ENCODE measurements at regions not wholly inside any gene's neighbourhood (a gene's known extent, or its start where the extent isn't known, plus 50 kb on each side); places are given as distances from the start of the nearest gene placed in this dataset.

DNA sequence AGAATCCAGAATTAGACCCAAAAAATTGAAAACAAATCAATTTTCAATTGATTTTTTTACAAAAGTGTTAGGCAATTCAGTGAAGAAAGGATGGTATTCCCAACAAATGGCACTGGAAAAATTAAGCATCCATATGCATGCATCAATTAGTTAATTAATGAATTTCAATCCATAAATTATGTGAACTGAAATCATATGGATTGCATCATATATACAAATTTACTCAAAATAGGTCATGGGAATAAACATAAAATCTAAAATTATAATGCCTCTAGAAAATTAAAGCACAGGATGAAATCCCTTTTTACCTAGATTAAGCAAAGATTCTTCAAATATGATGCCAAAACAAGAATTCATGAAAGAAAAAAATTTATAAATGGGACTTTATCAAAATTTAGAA lies 213.9 kb upstream of the KLHL29 start:
- H3K27me3 ChIP-seq (replicated peaks; ENCODE audit: insufficient read depth): no peaks in the 10 kb centered on the region
- H3K9me3 ChIP-seq: no peaks in the 10 kb centered on the region
- no peaks in the 10 kb centered on the region for H3K36me3 ChIP-seq
- H3K4me1 ChIP-seq (replicated peaks): no peaks in the 10 kb centered on the region
- no peak overlapping the region for H3K4me3 ChIP-seq
- no peak for DNase-seq (ENCODE audit: low spot score)
- no peak for TF ChIP-seq POLR2A (IDR thresholded peaks at IDR 0.05)
- TF ChIP-seq POLR2AphosphoS5 (IDR thresholded peaks at IDR 0.05): no peak
- TF ChIP-seq, protein P1, sequence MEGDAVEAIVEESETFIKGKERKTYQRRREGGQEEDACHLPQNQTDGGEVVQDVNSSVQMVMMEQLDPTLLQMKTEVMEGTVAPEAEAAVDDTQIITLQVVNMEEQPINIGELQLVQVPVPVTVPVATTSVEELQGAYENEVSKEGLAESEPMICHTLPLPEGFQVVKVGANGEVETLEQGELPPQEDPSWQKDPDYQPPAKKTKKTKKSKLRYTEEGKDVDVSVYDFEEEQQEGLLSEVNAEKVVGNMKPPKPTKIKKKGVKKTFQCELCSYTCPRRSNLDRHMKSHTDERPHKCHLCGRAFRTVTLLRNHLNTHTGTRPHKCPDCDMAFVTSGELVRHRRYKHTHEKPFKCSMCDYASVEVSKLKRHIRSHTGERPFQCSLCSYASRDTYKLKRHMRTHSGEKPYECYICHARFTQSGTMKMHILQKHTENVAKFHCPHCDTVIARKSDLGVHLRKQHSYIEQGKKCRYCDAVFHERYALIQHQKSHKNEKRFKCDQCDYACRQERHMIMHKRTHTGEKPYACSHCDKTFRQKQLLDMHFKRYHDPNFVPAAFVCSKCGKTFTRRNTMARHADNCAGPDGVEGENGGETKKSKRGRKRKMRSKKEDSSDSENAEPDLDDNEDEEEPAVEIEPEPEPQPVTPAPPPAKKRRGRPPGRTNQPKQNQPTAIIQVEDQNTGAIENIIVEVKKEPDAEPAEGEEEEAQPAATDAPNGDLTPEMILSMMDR (IDR thresholded peaks at IDR 0.05): no peak
- H3K27ac ChIP-seq: no peak overlapping the region
- intact Hi-C loops (cut with DNase I): no loop called here

DNA sequence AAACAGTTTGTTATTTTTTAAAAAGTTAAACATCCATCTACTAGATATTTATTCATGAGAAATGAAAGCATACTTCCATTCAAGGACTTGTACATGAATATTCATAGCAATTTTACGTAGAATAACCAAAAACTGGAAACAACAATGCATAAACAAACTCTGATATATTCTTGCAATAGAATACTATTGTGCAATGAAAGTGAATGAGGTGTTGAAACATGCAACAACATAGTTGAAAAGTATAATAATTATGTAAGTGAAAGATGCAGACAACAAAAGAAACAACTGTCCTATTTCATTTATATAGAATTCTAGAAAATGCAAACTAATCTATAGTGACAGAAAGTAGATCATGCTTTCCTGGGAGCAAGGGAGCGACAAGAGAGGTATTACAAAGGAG lies 206.6 kb upstream of the KLHL29 start:
- no peak for TF ChIP-seq POLR2AphosphoS5 (IDR thresholded peaks at IDR 0.05)
- TF ChIP-seq, protein P1 (IDR thresholded peaks at IDR 0.05): no peak
- TF ChIP-seq POLR2A (IDR thresholded peaks at IDR 0.05): no peak
- no peak for DNase-seq (ENCODE audit: low spot score)
- WGBS: 88% methylated on average over 2 of the region's 2 CpGs
- Histone ChIP-seq H3K4me1 (replicated peaks) (no peaks in the 10 kb centered on the region), H3K9me3 (no peaks in the 10 kb centered on the region), H3K4me3 (no peak overlapping the region), H3K27ac (no peak overlapping the region), H3K27me3 (replicated peaks; ENCODE audit: insufficient read depth) (no peaks in the 10 kb centered on the region), H3K36me3 (no peaks in the 10 kb centered on the region)
- intact Hi-C loops (cut with DNase I): no loop called here

DNA sequence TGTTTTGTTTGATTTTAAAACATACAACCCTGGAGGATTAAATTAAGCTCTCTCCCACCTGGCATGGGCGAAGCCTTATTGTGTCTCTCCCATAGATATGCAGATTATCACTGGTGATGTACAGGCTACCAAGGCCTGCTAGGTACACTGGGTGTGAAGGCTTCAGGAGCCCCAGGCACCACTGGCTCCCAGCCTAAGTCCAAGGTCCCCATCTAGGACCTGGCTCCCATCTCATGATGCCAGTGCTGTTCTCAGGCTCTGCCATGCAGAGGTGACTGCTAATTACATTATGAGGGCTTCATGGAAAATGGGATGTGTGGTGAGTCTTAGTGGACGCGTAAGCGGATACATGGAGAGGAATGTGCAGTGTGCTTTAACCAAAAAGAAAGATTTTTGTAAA lies 201.2 kb upstream of the KLHL29 start:
- no peak overlapping the region for H3K27ac ChIP-seq
- no peaks in the 10 kb centered on the region for H3K27me3 ChIP-seq (replicated peaks; ENCODE audit: insufficient read depth)
- WGBS: 95% methylated on average over 4 of the region's 4 CpGs
- no peaks in the 10 kb centered on the region for H3K9me3 ChIP-seq
- no peak for DNase-seq (ENCODE audit: low spot score)
- no peaks in the 10 kb centered on the region for H3K4me1 ChIP-seq (replicated peaks)
- intact Hi-C loops (cut with DNase I): no loop called here
- TF ChIP-seq POLR2AphosphoS5 (IDR thresholded peaks at IDR 0.05) (no peak), POLR2A (IDR thresholded peaks at IDR 0.05) (no peak)
- TF ChIP-seq, protein P1 (IDR thresholded peaks at IDR 0.05): no peak
- H3K36me3 ChIP-seq: no peaks in the 10 kb centered on the region
- H3K4me3 ChIP-seq: no peak overlapping the region

DNA sequence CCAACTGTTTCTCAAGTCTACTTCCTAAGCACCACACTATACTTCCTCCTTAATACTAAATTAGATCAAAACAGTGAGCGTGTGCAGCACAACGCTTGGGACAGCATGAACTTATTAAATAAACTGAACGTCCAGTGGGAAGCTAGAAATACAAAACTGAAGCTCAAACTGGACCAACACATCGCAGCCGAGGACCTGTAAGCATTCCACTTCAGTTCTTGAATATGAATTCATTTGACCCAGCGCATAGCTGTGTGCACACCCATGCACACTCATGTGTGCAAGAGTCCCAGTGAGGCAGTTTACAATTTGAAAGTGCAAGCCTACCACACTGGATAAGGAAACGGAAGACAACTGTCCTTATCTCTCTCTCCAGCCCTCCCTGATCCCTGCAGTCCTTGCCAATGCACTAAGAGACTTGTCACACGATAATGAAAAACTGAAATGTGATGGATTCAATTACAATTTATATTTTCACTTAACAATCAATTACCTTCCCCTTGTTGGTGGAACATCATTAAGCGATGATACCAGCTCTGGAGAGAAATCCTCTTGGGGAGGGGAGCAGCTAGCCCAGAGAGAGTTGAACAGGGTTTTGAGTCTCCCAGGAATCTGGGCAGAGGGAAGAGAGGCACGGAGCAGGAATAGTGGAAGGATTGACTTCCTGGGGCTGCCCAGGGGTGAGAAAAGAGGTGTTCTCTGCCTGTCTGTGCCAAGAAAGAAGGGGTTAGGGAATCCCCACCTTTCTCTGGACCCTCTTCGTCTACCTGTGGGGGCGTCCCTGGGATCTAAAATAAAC lies 186.5 kb upstream of the KLHL29 start:
- TF ChIP-seq POLR2AphosphoS5 (IDR thresholded peaks at IDR 0.05): no peak
- TF ChIP-seq POLR2A (IDR thresholded peaks at IDR 0.05): no peak
- TF ChIP-seq, protein P1 (IDR thresholded peaks at IDR 0.05): no peak
- no peaks in the 10 kb centered on the region for H3K9me3 ChIP-seq
- no peaks in the 10 kb centered on the region for H3K27me3 ChIP-seq (replicated peaks; ENCODE audit: insufficient read depth)
- intact Hi-C loops (cut with DNase I): no loop called here
- no peak overlapping the region for H3K4me3 ChIP-seq
- no peak overlapping the region for H3K27ac ChIP-seq
- 59% methylated on average over 12 of the region's 12 CpGs for WGBS
- no peaks in the 10 kb centered on the region for H3K36me3 ChIP-seq
- no peak for DNase-seq (ENCODE audit: low spot score)
- H3K4me1 ChIP-seq (replicated peaks): no peaks in the 10 kb centered on the region
